ENCODE measurements at regions not wholly inside any gene's neighbourhood (a gene's known extent, or its start where the extent isn't known, plus 50 kb on each side); places are given as distances from the start of the nearest gene placed in this dataset.
"Not testable (repeated sequence)": the region's sequence is repeated elsewhere in the genome, so short reads cannot be mapped to it uniquely, and the experiment has no call there.

GRCh38 chr4:66000510-66001117 is 330.3 kb upstream of the EPHA5 start:
- no peak for DNase-seq (ENCODE audit: extremely low read depth in 1 of 2, low read depth in 1 of 2)

- no peak for DNase-seq (ENCODE audit: extremely low read depth in 1 of 2, low read depth in 1 of 2)
Measured at GRCh38 chr4:65999518-65999871, 329.2 kb upstream of the EPHA5 start.

GRCh38 chr4:65998807-65999517 is 328.7 kb upstream of the EPHA5 start:
- DNase-seq (ENCODE audit: extremely low read depth in 1 of 2, low read depth in 1 of 2) = not testable (repeated sequence)

- no peak for DNase-seq (ENCODE audit: extremely low read depth in 1 of 2, low read depth in 1 of 2)
Measured at GRCh38 chr4:65983061-65983460, 312.8 kb upstream of the EPHA5 start.

GRCh38 chr4:65976287-65976686 is 306.0 kb upstream of the EPHA5 start:
- no peak for DNase-seq (ENCODE audit: extremely low read depth in 1 of 2, low read depth in 1 of 2)

GRCh38 chr4:65973186-65973585 is 302.9 kb upstream of the EPHA5 start:
- no peak for DNase-seq (ENCODE audit: extremely low read depth in 1 of 2, low read depth in 1 of 2)

- DNase-seq (ENCODE audit: extremely low read depth in 1 of 2, low read depth in 1 of 2) = no peak
Measured at GRCh38 chr4:65971686-65972085, 301.4 kb upstream of the EPHA5 start.

- no peak for DNase-seq (ENCODE audit: extremely low read depth in 1 of 2, low read depth in 1 of 2)
Measured at GRCh38 chr4:65968831-65969558, 298.7 kb upstream of the EPHA5 start.

- no peak for DNase-seq (ENCODE audit: extremely low read depth in 1 of 2, low read depth in 1 of 2)
Measured at GRCh38 chr4:65960751-65961150, 290.5 kb upstream of the EPHA5 start.

GRCh38 chr4:65954416-65954815 is 284.1 kb upstream of the EPHA5 start:
- DNase-seq (ENCODE audit: extremely low read depth in 1 of 2, low read depth in 1 of 2) = no peak

- no peak for DNase-seq (ENCODE audit: extremely low read depth in 1 of 2, low read depth in 1 of 2)
Measured at GRCh38 chr4:65951177-65951576, 280.9 kb upstream of the EPHA5 start.

GRCh38 chr4:65943076-65943475 is 272.8 kb upstream of the EPHA5 start:
- no peak for DNase-seq (ENCODE audit: extremely low read depth in 1 of 2, low read depth in 1 of 2)

GRCh38 chr4:65924843-65925242 is 254.6 kb upstream of the EPHA5 start:
- no peak for DNase-seq (ENCODE audit: extremely low read depth in 1 of 2, low read depth in 1 of 2)

GRCh38 chr4:65923616-65924015 is 253.3 kb upstream of the EPHA5 start:
- no peak for DNase-seq (ENCODE audit: extremely low read depth in 1 of 2, low read depth in 1 of 2)

GRCh38 chr4:65921180-65921579 is 250.9 kb upstream of the EPHA5 start:
- DNase-seq (ENCODE audit: extremely low read depth in 1 of 2, low read depth in 1 of 2) = no peak

- no peak for DNase-seq (ENCODE audit: extremely low read depth in 1 of 2, low read depth in 1 of 2)
Measured at GRCh38 chr4:65918872-65919271, 248.6 kb upstream of the EPHA5 start.

GRCh38 chr4:65918212-65918611 is 247.9 kb upstream of the EPHA5 start:
- DNase-seq (ENCODE audit: extremely low read depth in 1 of 2, low read depth in 1 of 2) = no peak

- no peak for DNase-seq (ENCODE audit: extremely low read depth in 1 of 2, low read depth in 1 of 2)
Measured at GRCh38 chr4:65917486-65917885, 247.2 kb upstream of the EPHA5 start.

GRCh38 chr4:65911720-65912119 is 241.4 kb upstream of the EPHA5 start:
- DNase-seq (ENCODE audit: extremely low read depth in 1 of 2, low read depth in 1 of 2) = no peak

- DNase-seq (ENCODE audit: extremely low read depth in 1 of 2, low read depth in 1 of 2) = no peak
Measured at GRCh38 chr4:65893957-65894755, 223.9 kb upstream of the EPHA5 start.

GRCh38 chr4:65893271-65893670 is 223.0 kb upstream of the EPHA5 start:
- DNase-seq (ENCODE audit: extremely low read depth in 1 of 2, low read depth in 1 of 2) = no peak
